ENCODE measurements at regions not wholly inside any gene's neighbourhood (a gene's known extent, or its start where the extent isn't known, plus 50 kb on each side); places are given as distances from the start of the nearest gene placed in this dataset.

GRCh38 chr2:63780518-63781155, 61.1 kb upstream of the UGP2 start:
- peak in 1 of 3 donors; percentile 16 for DNase-seq

- DNase-seq, result no peak
Measured at GRCh38 chr2:63784461-63784860, 57.2 kb upstream of the UGP2 start.

DNA sequence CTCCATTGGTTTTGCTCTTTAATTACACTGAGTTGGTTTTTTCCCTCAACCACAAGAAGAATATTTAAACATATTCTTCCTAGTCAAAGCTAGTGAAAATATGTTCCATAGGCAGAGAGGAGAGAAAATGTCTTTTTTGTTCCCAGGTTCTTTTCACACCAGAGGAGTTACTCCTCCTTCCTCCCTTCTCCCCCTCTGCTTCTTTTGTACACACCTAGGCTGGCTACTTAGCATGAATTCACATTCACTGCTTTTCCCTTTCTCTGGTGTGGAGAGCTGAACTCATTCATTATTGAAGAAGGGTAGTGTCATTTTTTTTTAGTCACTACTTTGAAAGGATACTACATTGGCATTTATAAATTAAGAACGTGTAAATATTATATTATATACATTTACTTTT, 56.6 kb upstream of the UGP2 start:
- DNase-seq, result no peak

GRCh38 chr2:63786471-63786870, 55.2 kb upstream of the UGP2 start:
- peak in 2 of 3 donors; percentile 36 to 61 for DNase-seq

DNA sequence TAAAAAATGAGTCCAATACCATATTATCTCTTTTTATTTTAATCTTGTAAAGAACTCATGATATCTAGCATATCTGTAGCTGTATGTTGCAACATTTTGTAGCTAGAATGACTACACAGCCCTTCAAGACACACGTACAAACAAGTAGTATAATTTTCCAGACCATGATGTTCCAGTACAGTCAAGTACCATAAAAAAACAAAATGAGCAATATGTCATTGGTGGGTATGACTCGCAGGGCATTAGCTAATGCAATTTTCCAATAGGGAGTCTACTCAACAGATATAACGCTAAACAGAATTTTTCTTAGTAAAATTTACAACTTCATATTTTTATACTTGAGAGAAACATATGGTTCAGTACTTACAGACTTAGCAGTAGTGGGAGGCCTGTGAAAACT, 53.6 kb upstream of the UGP2 start:
- DNase-seq, result peak in 1 of 3 donors; percentile 62

- peak; percentile 80 to 92 (median 86) for DNase-seq
Measured at GRCh38 chr2:63789338-63790020, 52.2 kb upstream of the UGP2 start.

DNA sequence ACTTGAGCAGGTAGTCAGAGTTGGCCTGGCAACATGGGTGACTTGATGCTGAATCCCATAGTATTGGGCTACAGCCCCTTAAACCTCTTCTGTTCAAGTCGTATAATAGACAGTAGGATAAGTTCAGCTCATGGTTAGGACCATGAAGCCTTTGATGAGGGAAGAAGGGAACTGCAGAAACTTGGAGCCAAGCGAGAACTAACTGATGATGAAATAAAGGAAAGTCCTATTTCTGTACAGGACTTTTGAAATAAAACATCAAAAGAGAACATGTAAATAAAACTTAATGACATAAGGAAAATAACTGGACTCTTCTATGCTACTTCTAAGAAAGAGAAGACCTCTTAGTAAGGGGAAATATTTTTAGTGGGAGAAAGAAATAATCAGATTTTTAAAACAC, 51.2 kb upstream of the UGP2 start:
- peak in 1 of 3 donors; percentile 46 for DNase-seq

DNA sequence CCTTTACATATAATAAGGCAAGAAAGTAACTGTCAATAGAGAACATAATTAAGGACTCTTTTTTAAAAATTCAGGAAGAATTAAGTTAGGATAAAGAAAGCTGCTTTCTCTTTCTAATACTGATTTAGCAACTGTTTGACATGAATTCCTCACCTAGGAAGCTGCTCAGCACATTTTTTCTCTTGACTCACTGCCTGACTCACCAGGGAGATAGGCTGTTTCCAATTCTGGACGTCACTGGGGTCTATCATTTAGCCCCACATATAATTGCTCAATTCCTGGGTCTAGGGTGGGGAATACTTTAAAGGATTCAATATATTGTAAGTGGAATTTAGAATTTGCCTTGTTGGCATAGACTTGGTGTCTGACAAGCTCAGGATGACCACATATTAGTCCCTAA, 50.8 kb upstream of the UGP2 start:
- peak; percentile 52 to 87 (median 64) for DNase-seq

DNA sequence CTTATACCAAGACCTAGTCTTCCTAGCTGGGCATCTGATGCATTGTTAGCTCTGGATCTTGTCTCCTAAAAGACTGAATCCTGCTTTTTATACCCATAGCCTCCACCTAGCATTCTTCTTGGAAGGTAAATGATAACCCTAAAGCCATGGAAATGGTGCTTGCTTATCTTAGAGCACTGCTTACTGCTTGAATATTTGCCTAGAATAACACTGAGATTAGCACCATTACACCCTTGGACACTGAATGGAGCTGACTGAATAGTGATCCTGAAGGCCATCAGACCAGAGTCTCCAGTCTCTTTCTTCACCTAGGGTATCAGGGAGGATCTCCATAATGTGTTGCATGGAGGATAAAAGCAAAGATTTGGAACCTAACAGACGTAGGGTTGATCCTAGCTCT, 50.3 kb upstream of the UGP2 start:
- no peak for DNase-seq
